H9 (cell line): ENCODE measurements at regions not wholly inside any gene's neighbourhood (a gene's known extent, or its start where the extent isn't known, plus 50 kb on each side); places are given as distances from the start of the nearest gene placed in this dataset.

Experiments used
- DNase-seq: peaks from one replicate; pipeline ENCODE4 v3.0.0-alpha.2; 2017
- H2AFZ ChIP-seq: one replicate; pipeline ENCODE4 v1.6.1; 2013; ENCODE audit warnings: mild to moderate bottlenecking, low read length, control low read depth, moderate library complexity
- H2AK5ac ChIP-seq: 2 replicates; pipeline ENCODE4 v1.6.1; 2013; ENCODE audit warnings: low read length, control low read depth, mixed read lengths; ENCODE audit not compliant: insufficient read length
- H2BK120ac ChIP-seq: one replicate; pipeline ENCODE4 v1.6.1; 2013; ENCODE audit warnings: low read depth, mild to moderate bottlenecking, low read length, control low read depth, inconsistent platforms; ENCODE audit not compliant: poor library complexity, severe bottlenecking
- H2BK12ac ChIP-seq: 2 replicates; pipeline ENCODE4 v1.6.1; 2013; ENCODE audit warnings: low read length, control low read depth, mixed read lengths, low read depth; ENCODE audit not compliant: insufficient read length
- H2BK15ac ChIP-seq: 2 replicates; pipeline ENCODE4 v1.6.1; 2013; ENCODE audit warnings: low read depth, low read length, control low read depth
- H2BK20ac ChIP-seq: one replicate; pipeline ENCODE4 v1.6.1; 2013; ENCODE audit warnings: low read depth, mild to moderate bottlenecking, low read length, control low read depth, inconsistent platforms; ENCODE audit not compliant: poor library complexity, severe bottlenecking
- H2BK5ac ChIP-seq: 2 replicates; pipeline ENCODE4 v1.6.1; 2013; ENCODE audit warnings: low read length, control low read depth, mixed read lengths; ENCODE audit not compliant: insufficient read length
- H3K14ac ChIP-seq: 2 replicates; pipeline ENCODE4 v1.6.1; 2013; ENCODE audit warnings: low read length, control low read depth; ENCODE audit not compliant: insufficient read depth
- H3K18ac ChIP-seq: 2 replicates; pipeline ENCODE4 v1.6.1; 2013; ENCODE audit warnings: low read depth, mild to moderate bottlenecking, mixed read lengths, low read length, control low read depth; ENCODE audit not compliant: insufficient read length
- H3K23ac ChIP-seq: 2 replicates; pipeline ENCODE4 v1.6.1; 2013; ENCODE audit warnings: low read length, control low read depth, mixed read lengths, low read depth; ENCODE audit not compliant: insufficient read length
- H3K23me2 ChIP-seq: 2 replicates; pipeline ENCODE4 v1.6.1; 2013; ENCODE audit warnings: low read depth, mild to moderate bottlenecking, mixed read lengths, low read length, control low read depth; ENCODE audit not compliant: insufficient read length, poor library complexity, severe bottlenecking
- H3K27ac ChIP-seq: 2 replicates; pipeline ENCODE4 v1.5.1; 2013; ENCODE audit warnings: low read length, control low read depth, mixed read lengths, low read depth; ENCODE audit not compliant: insufficient read length
- H3K27me3 ChIP-seq: 2 replicates; pipeline ENCODE4 v1.6.1; 2013; ENCODE audit warnings: low read length, control low read depth, inconsistent platforms; ENCODE audit not compliant: insufficient read depth
- H3K4ac ChIP-seq: 2 replicates; pipeline ENCODE4 v1.6.1; 2013; ENCODE audit warnings: low read depth, mild to moderate bottlenecking, control low read depth, inconsistent platforms, low read length, moderate library complexity
- H3K4me1 ChIP-seq: 2 replicates; pipeline ENCODE4 v1.6.1; 2013; ENCODE audit warnings: low read length, control low read depth, inconsistent platforms; ENCODE audit not compliant: insufficient read depth
- H3K4me2 ChIP-seq: 2 replicates; pipeline ENCODE4 v1.6.1; 2013; ENCODE audit warnings: low read length, control low read depth, mixed read lengths; ENCODE audit not compliant: insufficient read length, insufficient read depth
- H3K56ac ChIP-seq: 2 replicates; pipeline ENCODE4 v1.6.1; 2013; ENCODE audit warnings: low read depth, mild to moderate bottlenecking, mixed read lengths, low read length, control low read depth; ENCODE audit not compliant: insufficient read length
- H3K79me1 ChIP-seq: 2 replicates; pipeline ENCODE4 v1.6.1; 2013; ENCODE audit warnings: low read depth, mild to moderate bottlenecking, moderate library complexity, low read length, control low read depth, inconsistent platforms; ENCODE audit not compliant: insufficient read depth, poor library complexity, severe bottlenecking
- H3K79me2 ChIP-seq: 2 replicates; pipeline ENCODE4 v1.6.1; 2013; ENCODE audit warnings: low read length, control low read depth, inconsistent platforms; ENCODE audit not compliant: insufficient read depth
- H3K9ac ChIP-seq: 2 replicates; pipeline ENCODE4 v1.6.1; 2013; ENCODE audit warnings: low read length, control low read depth, mixed read lengths; ENCODE audit not compliant: insufficient read length; ENCODE audit errors: extremely low read depth
- H3K9me3 ChIP-seq: one replicate; pipeline ENCODE4 v1.6.1; 2013; ENCODE audit warnings: low read depth, low read length, inconsistent platforms; ENCODE audit not compliant: control insufficient read depth
- H3T11ph ChIP-seq: one replicate; pipeline ENCODE4 v1.6.1; 2013; ENCODE audit warnings: mild to moderate bottlenecking, low read length, control low read depth, inconsistent platforms
- H4K20me1 ChIP-seq: one replicate; pipeline ENCODE4 v1.6.1; 2013; ENCODE audit not compliant: control insufficient read depth, insufficient read length, insufficient read depth
- H4K5ac ChIP-seq: 2 replicates; pipeline ENCODE4 v1.6.1; 2013; ENCODE audit warnings: low read depth, mild to moderate bottlenecking, mixed read lengths, low read length, control low read depth; ENCODE audit not compliant: insufficient read length
- H4K8ac ChIP-seq: replicated peaks from 2 replicates; pipeline ENCODE4 v1.6.1; 2013; ENCODE audit warnings: low read length, control low read depth, mixed read lengths, low read depth; ENCODE audit not compliant: insufficient read length
- H4K91ac ChIP-seq: 2 replicates; pipeline ENCODE4 v1.6.1; 2013; ENCODE audit warnings: low read depth, mild to moderate bottlenecking, moderate library complexity, mixed read lengths, low read length, control low read depth; ENCODE audit not compliant: insufficient read length
- H3K27ac Mint-ChIP-seq, 3 experiments: 2 replicates in 2 of 3; 3 replicates in 1 of 3; pipeline ENCODE4 v1.8.0; 2020 to 2021; ENCODE audit warnings: mixed read lengths in 3 of 3, mild to moderate bottlenecking in 1 of 3, moderate library complexity in 1 of 3
- H3K27me3 Mint-ChIP-seq: 2 replicates; pipeline ENCODE4 v1.8.0; 2021; ENCODE audit warnings: low read depth, mild to moderate bottlenecking, moderate library complexity, mixed read lengths
- H3K36me3 Mint-ChIP-seq, 3 experiments: 2 replicates in 2 of 3; 3 replicates in 1 of 3; pipeline ENCODE4 v1.8.0; 2020 to 2021; ENCODE audit warnings: low read depth in 3 of 3, mixed read lengths in 3 of 3; ENCODE audit not compliant: insufficient read depth in 1 of 3
- H3K4me1 Mint-ChIP-seq, 2 experiments: 2 replicates each; pipeline ENCODE4 v1.8.0; 2020; ENCODE audit warnings: mixed read lengths in 2 of 2
- H3K4me3 Mint-ChIP-seq, 2 experiments: 2 replicates in 1 of 2; 3 replicates in 1 of 2; pipeline ENCODE4 v1.8.0; 2020 to 2021; ENCODE audit warnings: mild to moderate bottlenecking in 2 of 2, mixed read lengths in 2 of 2, moderate library complexity in 1 of 2
- H3K9me3 Mint-ChIP-seq, 2 experiments: 2 replicates in 1 of 2; 3 replicates in 1 of 2; pipeline ENCODE4 v1.8.0; 2020; ENCODE audit warnings: mild to moderate bottlenecking in 2 of 2, mixed read lengths in 2 of 2, moderate library complexity in 1 of 2
- CTCF ChIP-seq: fragments of 200-600 bp; sonication (generic); conservative IDR thresholded peaks from 3 replicates; pipeline ENCODE4 v1.8.0; 2021; ENCODE audit warnings: antibody characterized with exemption, mild to moderate bottlenecking
- WGBS: extraction: QIAGEN DNeasy Blood & Tissue Kit; methylation state at CpG from one replicate; pipeline ENCODE4 v1.1.7; 2013; ENCODE audit warnings: missing lambda C conversion rate, low lambda C conversion rate, mixed read lengths; ENCODE audit not compliant: insufficient read length; ENCODE audit errors: extremely low coverage; 5-methylcytosine and 5-hydroxymethylcytosine counted together

GRCh38 chr11:104327861-104328511 is 164.0 kb upstream of the PDGFD start:
- Histone ChIP-seq H3K79me1 (no peaks in the 10 kb centered on the region), H3K4me2 (no peak overlapping the region), H2BK12ac (no peak overlapping the region), H4K20me1 (no peaks in the 10 kb centered on the region), H3K23me2 (no peaks in the 10 kb centered on the region), H2AK5ac (no peak overlapping the region), H2AFZ (no peak overlapping the region), H3K56ac (no peak overlapping the region), H4K91ac (no peak overlapping the region), H2BK5ac (no peak overlapping the region), H3K4ac (no peak overlapping the region), H2BK15ac (no peak overlapping the region), H3K9ac (no peak overlapping the region), H3K14ac (no peak overlapping the region), H2BK20ac (no peak overlapping the region), H3K27ac (no peak overlapping the region), H3T11ph (no peak overlapping the region), H3K23ac (no peak overlapping the region), H3K79me2 (no peaks in the 10 kb centered on the region), H4K5ac (no peak overlapping the region), H4K8ac (no peak overlapping the region), H3K27me3 (no peaks in the 10 kb centered on the region), H3K4me1 (no peaks in the 10 kb centered on the region; the same call in 1 of the 2 replicates), H3K18ac (no peak overlapping the region), H2BK120ac (no peak overlapping the region), H3K9me3 (no peaks in the 10 kb centered on the region)
- no peaks in the 10 kb centered on the region for H3K4me1 Mint-ChIP-seq
- H3K4me3 Mint-ChIP-seq: no peak overlapping the region
- no peak overlapping the region for H3K27ac Mint-ChIP-seq
- no peaks in the 10 kb centered on the region; a peak in 1 of 5 replicates for H3K9me3 Mint-ChIP-seq
- H3K27me3 Mint-ChIP-seq: no peaks in the 10 kb centered on the region
- no CpG with 5 or more reads among the region's 6 CpGs for WGBS
- DNase-seq: no peak
- TF ChIP-seq CTCF: no peak
- no peaks in the 10 kb centered on the region for H3K36me3 Mint-ChIP-seq
